OCI-LY7 (cell line): ENCODE measurements at regions not wholly inside any gene's neighbourhood (a gene's known extent, or its start where the extent isn't known, plus 50 kb on each side); places are given as distances from the start of the nearest gene placed in this dataset.

ENCODE experiments used
- BruUV-seq: library from RNA; stranded (reverse); fragments of 400-500 nt; replicated peaks from 2 replicates; lab custom pipeline; 2021; lab: Mats Ljungman, UMichigan
- CTCF ChIA-PET: fragments of 300-600 bp; sonication (Branson Sonifier 250); formaldehyde crosslinking; loops from one replicate; lab custom pipeline; 2022; ENCODE audit warnings: antibody characterized with exemption; ENCODE audit not compliant: unreplicated experiment; lab: Charles Lee
- POLR2A ChIA-PET: fragments of 300-600 bp; sonication (Branson Sonifier 250); formaldehyde crosslinking; loops from one replicate; lab custom pipeline; 2022; ENCODE audit warnings: antibody characterized with exemption; lab: Charles Lee
- DNase-seq: peaks from one replicate; pipeline ENCODE4 v3.0.0-alpha.2; 2015; ENCODE audit warnings: low spot score
- H2AFZ ChIP-seq: fragments of 200-600 bp; sonication (generic), shearing (Covaris generic); 2 replicates; pipeline ENCODE4 v1.6.1; 2014; ENCODE audit warnings: mild to moderate bottlenecking, antibody characterized with exemption, low read length, moderate library complexity
- H3K27ac ChIP-seq: fragments of 200-600 bp; sonication (generic); 2 replicates; pipeline ENCODE4 v1.5.1; 2014; ENCODE audit warnings: mixed run types, low read depth, mild to moderate bottlenecking, moderate library complexity, low read length, inconsistent platforms; ENCODE audit not compliant: poor library complexity, severe bottlenecking
- H3K36me3 ChIP-seq: fragments of 200-600 bp; sonication (generic); 2 replicates; pipeline ENCODE4 v1.6.1; 2014; ENCODE audit warnings: mild to moderate bottlenecking, antibody characterized with exemption, low read length, moderate library complexity, mixed read lengths; ENCODE audit not compliant: insufficient read depth
- H3K4me1 ChIP-seq: fragments of 200-600 bp; sonication (generic); 2 replicates; pipeline ENCODE4 v1.5.1; 2014; ENCODE audit warnings: mild to moderate bottlenecking, low read length; ENCODE audit not compliant: insufficient read depth, poor library complexity, severe bottlenecking
- H3K4me2 ChIP-seq: fragments of 200-600 bp; sonication (generic); 2 replicates; pipeline ENCODE4 v1.6.1; 2014; ENCODE audit warnings: mild to moderate bottlenecking, low read length
- H3K4me3 ChIP-seq: fragments of 200-600 bp; sonication (generic); 2 replicates; pipeline ENCODE4 v1.5.1; 2014; ENCODE audit warnings: mild to moderate bottlenecking, low read depth, low read length; ENCODE audit not compliant: poor library complexity, severe bottlenecking
- H3K79me2 ChIP-seq: fragments of 200-600 bp; sonication (generic); 2 replicates; pipeline ENCODE4 v1.6.1; 2016; ENCODE audit warnings: low read depth, mild to moderate bottlenecking, low read length, moderate library complexity, mixed read lengths; ENCODE audit not compliant: insufficient read depth
- H3K9me2 ChIP-seq: fragments of 200-600 bp; sonication (generic); 2 replicates; pipeline ENCODE4 v1.6.1; 2016; ENCODE audit warnings: mild to moderate bottlenecking, low read length, mixed read lengths; ENCODE audit not compliant: insufficient read depth
- H3K9me3 ChIP-seq: fragments of 200-600 bp; sonication (generic); 2 replicates; pipeline ENCODE4 v1.6.1; 2014; ENCODE audit warnings: mild to moderate bottlenecking, mixed run types, low read length, mixed read lengths
- H4K20me1 ChIP-seq: fragments of 200-600 bp; sonication (generic); 2 replicates; pipeline ENCODE4 v1.6.1; 2014; ENCODE audit warnings: mild to moderate bottlenecking, antibody characterized with exemption, low read length, moderate library complexity, mixed read lengths; ENCODE audit not compliant: insufficient read depth
- EZH2phosphoT487 ChIP-seq: fragments of 200-600 bp; sonication (generic); IDR thresholded peaks from 2 replicates; pipeline ENCODE4 v1.6.1; 2018; ENCODE audit warnings: low read depth, borderline replicate concordance, mild to moderate bottlenecking, mixed run types, antibody characterized with exemption, low read length, moderate library complexity, mixed read lengths
- intact Hi-C: fragments of 100-400 bp; cut with micrococcal nuclease; formaldehyde crosslinking; loops from one replicate; pipeline ENCODE4 v1.10.0; 2022; ENCODE audit not compliant: unreplicated experiment
- TF ChIP-seq, protein P1 (sequence below): fragments of 200-600 bp; sonication (generic); conservative IDR thresholded peaks from 2 replicates; pipeline ENCODE4 v1.5.1; 2014; ENCODE audit warnings: mild to moderate bottlenecking, antibody characterized with exemption, low read length, moderate library complexity, mixed read lengths

DNA sequence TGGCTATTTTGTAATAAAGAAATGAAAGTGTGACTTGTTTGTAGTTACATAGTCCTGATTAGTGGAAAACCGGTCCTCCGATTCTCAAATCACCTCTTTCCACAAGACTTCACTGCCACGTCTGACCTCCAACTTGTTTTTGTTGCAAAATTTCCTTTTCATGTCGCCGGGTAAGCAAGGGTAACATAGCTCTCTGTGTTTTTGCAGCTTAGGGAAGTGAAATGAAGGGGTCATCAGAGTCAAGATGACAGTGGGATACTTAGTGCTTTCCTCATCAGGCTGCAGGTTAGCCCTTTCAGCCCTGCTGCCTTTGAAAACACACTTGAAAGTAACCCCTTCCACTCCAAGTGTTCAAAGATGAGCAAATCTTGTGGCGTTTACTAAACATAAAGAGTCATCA, 217.9 kb downstream of the USP25 start:
- no peak for DNase-seq
- no TSS peak for BruUV-seq
- Histone ChIP-seq H3K4me2 (no peak overlapping the region), H3K9me2 (no peaks in the 10 kb centered on the region), H3K9me3 (no peaks in the 10 kb centered on the region), H4K20me1 (no peaks in the 10 kb centered on the region), H3K4me3 (no peak overlapping the region), H2AFZ (no peak overlapping the region), H3K4me1 (no peaks in the 10 kb centered on the region), H3K27ac (no peak overlapping the region), H3K36me3 (no peaks in the 10 kb centered on the region), H3K79me2 (no peaks in the 10 kb centered on the region)
- intact Hi-C loops = no loop called here
- ChIA-PET POLR2A (no interaction called here), CTCF (no interaction called here)
- TF ChIP-seq, protein P1, sequence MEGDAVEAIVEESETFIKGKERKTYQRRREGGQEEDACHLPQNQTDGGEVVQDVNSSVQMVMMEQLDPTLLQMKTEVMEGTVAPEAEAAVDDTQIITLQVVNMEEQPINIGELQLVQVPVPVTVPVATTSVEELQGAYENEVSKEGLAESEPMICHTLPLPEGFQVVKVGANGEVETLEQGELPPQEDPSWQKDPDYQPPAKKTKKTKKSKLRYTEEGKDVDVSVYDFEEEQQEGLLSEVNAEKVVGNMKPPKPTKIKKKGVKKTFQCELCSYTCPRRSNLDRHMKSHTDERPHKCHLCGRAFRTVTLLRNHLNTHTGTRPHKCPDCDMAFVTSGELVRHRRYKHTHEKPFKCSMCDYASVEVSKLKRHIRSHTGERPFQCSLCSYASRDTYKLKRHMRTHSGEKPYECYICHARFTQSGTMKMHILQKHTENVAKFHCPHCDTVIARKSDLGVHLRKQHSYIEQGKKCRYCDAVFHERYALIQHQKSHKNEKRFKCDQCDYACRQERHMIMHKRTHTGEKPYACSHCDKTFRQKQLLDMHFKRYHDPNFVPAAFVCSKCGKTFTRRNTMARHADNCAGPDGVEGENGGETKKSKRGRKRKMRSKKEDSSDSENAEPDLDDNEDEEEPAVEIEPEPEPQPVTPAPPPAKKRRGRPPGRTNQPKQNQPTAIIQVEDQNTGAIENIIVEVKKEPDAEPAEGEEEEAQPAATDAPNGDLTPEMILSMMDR = no peak
- no peak for TF ChIP-seq EZH2phosphoT487

DNA sequence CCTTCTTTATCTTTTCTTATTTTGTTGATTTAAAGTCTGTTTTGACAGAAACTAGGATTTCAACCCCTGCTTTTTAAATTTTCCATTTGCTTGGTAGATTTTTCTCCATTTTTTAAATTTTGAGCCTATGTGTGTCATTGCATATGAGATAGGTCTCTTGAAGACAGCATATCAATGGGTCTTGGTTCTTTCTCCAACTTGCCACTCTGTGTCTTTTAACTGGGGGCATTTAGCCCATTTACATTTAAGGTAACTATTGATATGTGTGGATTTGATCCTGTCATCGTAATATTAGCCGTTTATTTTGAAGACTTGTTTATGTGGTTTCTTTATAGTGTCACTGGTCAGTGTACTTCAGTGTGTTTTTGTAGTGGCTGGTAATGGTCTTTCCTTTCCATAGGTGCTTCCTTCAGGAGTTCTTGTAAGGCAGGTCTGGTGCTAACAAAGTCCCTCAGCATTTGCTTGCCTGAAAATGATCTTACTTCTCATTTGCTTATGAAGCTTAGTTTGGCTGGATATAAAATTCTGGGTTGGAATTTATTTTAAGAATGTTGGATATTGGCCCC, 223.9 kb downstream of the USP25 start:
- H3K4me2 ChIP-seq = no peak overlapping the region
- no peaks in the 10 kb centered on the region for H3K4me1 ChIP-seq
- no peak for DNase-seq
- 0 out of 2 replicates have a peak, but pooled peaks cover 4% of the 10 kb centered on the region for H3K9me3 ChIP-seq
- no peaks in the 10 kb centered on the region for H3K79me2 ChIP-seq
- H3K36me3 ChIP-seq = no peaks in the 10 kb centered on the region
- ChIA-PET CTCF (no interaction called here), POLR2A (no interaction called here)
- no peak overlapping the region for H2AFZ ChIP-seq
- H3K4me3 ChIP-seq = no peak overlapping the region
- TF ChIP-seq EZH2phosphoT487 = no peak
- TF ChIP-seq, protein P1 = no peak
- intact Hi-C loops = no loop called here
- no peak overlapping the region for H3K27ac ChIP-seq
- BruUV-seq = no TSS peak
- no peaks in the 10 kb centered on the region for H4K20me1 ChIP-seq
- no peaks in the 10 kb centered on the region for H3K9me2 ChIP-seq

DNA sequence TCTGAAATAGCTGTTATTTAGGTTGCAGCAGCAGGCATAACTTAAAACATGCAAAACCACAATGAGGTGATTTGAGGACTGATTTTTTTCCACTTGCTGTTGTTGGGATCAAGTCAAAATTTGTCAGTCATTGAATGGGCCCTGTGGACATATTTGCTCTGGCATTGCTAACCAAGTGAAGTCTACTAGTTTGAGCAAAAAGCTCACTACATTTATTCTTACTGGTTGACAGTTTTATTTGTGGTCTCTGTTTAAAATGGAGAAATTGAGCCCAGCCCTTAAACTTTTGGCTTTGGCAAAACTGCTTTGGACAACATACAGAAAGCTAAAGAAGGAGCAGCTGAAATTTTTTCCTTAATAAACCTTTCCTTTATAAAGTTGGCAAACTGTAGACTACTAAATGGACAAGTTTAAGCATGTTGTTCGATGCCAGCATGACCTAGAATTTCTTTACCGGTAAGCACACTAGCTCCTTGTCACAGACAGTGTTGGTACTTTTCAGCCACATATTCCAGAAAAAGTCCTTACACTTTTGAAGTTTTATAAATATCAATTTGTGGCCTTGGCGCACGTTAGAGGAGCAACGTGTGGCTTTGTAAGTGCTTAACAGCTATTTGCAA, 234.6 kb downstream of the USP25 start:
- Histone ChIP-seq H3K4me1 (no peaks in the 10 kb centered on the region), H4K20me1 (no peaks in the 10 kb centered on the region), H3K27ac (no peak overlapping the region), H2AFZ (no peak overlapping the region), H3K4me3 (no peak overlapping the region), H3K4me2 (no peak overlapping the region), H3K9me3 (no peaks in the 10 kb centered on the region), H3K9me2 (no peaks in the 10 kb centered on the region), H3K36me3 (no peaks in the 10 kb centered on the region), H3K79me2 (no peaks in the 10 kb centered on the region)
- POLR2A ChIA-PET = interaction anchor here (0.6 kb wide), 1 partner anchor 576 kb away, joined by 3 read pairs; no protein-coding TSS in a partner anchor
- intact Hi-C loops = loop anchor here (2.0 kb wide), 1 partner anchor 20 kb away; no protein-coding TSS in a partner anchor
- TF ChIP-seq, protein P1 = no peak
- no peak for DNase-seq
- no TSS peak for BruUV-seq
- CTCF ChIA-PET = no interaction called here
